ENCODE measurements at regions not wholly inside any gene's neighbourhood (a gene's known extent, or its start where the extent isn't known, plus 50 kb on each side); places are given as distances from the start of the nearest gene placed in this dataset.

DNA sequence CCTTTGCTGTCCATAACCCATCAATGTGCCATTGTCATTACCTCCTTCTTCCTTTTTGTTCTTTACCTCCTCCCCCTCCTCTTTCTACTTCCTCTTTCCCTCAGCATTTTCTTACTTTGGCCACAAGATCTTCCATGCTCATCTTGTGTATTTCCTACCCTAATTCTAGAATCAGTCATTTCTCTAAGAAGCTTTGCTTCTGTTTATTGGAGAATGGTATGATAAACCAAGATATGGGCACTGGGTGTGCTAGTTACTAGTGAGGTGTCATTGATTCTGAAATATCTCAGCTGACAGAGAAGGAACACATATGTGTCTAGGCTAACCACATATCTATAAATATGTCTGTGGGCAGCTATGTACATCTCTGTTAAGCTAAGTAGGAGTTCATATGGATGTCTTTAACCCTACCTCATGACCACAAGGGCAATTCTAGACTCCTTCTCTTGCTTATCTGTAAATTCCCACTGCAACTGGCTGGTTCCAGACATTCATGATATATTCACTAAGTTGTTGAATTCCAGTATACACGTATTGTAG is 2051.3 kb upstream of the CDH9 start:
- TF ChIP-seq CTCF (IDR thresholded peaks at IDR 0.05): no peak
- TF ChIP-seq POLR2AphosphoS5 (IDR thresholded peaks at IDR 0.05): no peak
